ENCODE measurements at regions not wholly inside any gene's neighbourhood (a gene's known extent, or its start where the extent isn't known, plus 50 kb on each side); places are given as distances from the start of the nearest gene placed in this dataset.

GRCh38 chr1:188719735-188720134 lies 1757.9 kb downstream of the BRINP3 start:
- TF ChIP-seq RNF2 (IDR thresholded peaks at IDR 0.05; ENCODE audit: borderline replicate concordance, low read depth) (no peak), CTCF (IDR thresholded peaks at IDR 0.05) (no peak), MAZ (IDR thresholded peaks at IDR 0.05; ENCODE audit: borderline replicate concordance, low read depth, low read length) (no peak), RAD21 (conservative IDR thresholded peaks at IDR 0.05 in 1 of 2, IDR thresholded peaks at IDR 0.05 in 1 of 2) (no peak), KDM5A (IDR thresholded peaks at IDR 0.05) (no peak), POLR2A (IDR thresholded peaks at IDR 0.05; ENCODE audit: low read length) (no peak), REST (IDR thresholded peaks at IDR 0.05) (no peak), USF2 (IDR thresholded peaks at IDR 0.05) (no peak), EP300 (IDR thresholded peaks at IDR 0.05) (no peak), PHF8 (IDR thresholded peaks at IDR 0.05; ENCODE audit: borderline replicate concordance, low read depth) (no peak), MAFK (IDR thresholded peaks at IDR 0.05; ENCODE audit: partially characterized antibody) (no peak), KDM1A (IDR thresholded peaks at IDR 0.05; ENCODE audit: low read depth) (no peak), FOSB (CRISPR knock-in tag; IDR thresholded peaks at IDR 0.05) (no peak), MYC (IDR thresholded peaks at IDR 0.05; ENCODE audit: borderline replicate concordance, low read length) (no peak)

Data from A549 (cell line).